Pons (tissue), 1 donor: ENCODE measurements at regions not wholly inside any gene's neighbourhood (a gene's known extent, or its start where the extent isn't known, plus 50 kb on each side); places are given as distances from the start of the nearest gene placed in this dataset.
"Not testable (repeated sequence)": the region's sequence is repeated elsewhere in the genome, so short reads cannot be mapped to it uniquely, and the experiment has no call there.

Experiments
- DNase-seq: peaks from one replicate; pipeline ENCODE4 v3.0.0-alpha.2; 2016; ENCODE audit warnings: low spot score

- DNase-seq = no peak
Observed at GRCh38 chr12:93204896-93205295, 172.8 kb upstream of the NUDT4 start.

GRCh38 chr12:93205361-93205760, 172.4 kb upstream of the NUDT4 start:
- no peak for DNase-seq

GRCh38 chr12:93208011-93208410, 169.7 kb upstream of the NUDT4 start:
- DNase-seq = no peak

GRCh38 chr12:93214523-93215289, 163.0 kb upstream of the NUDT4 start:
- no peak for DNase-seq

- DNase-seq = no peak
Observed at GRCh38 chr12:93215290-93215678, 162.4 kb upstream of the NUDT4 start.

GRCh38 chr12:93219947-93220346, 157.8 kb upstream of the NUDT4 start:
- DNase-seq = no peak

- peak; percentile 93 for DNase-seq
Observed at GRCh38 chr12:93221841-93222240, 155.9 kb upstream of the NUDT4 start.

- DNase-seq = no peak
Observed at GRCh38 chr12:93223440-93224426, 154.0 kb upstream of the NUDT4 start.

GRCh38 chr12:93225094-93225493, 152.6 kb upstream of the NUDT4 start:
- no peak for DNase-seq

GRCh38 chr12:93226361-93226760, 151.4 kb upstream of the NUDT4 start:
- DNase-seq = no peak

- no peak for DNase-seq
Observed at GRCh38 chr12:93229494-93230325, 148.0 kb upstream of the NUDT4 start.

- no peak for DNase-seq
Observed at GRCh38 chr12:93230326-93230720, 147.4 kb upstream of the NUDT4 start.

- DNase-seq = no peak
Observed at GRCh38 chr12:93231938-93232337, 145.8 kb upstream of the NUDT4 start.

- DNase-seq = no peak
Observed at GRCh38 chr12:93234641-93235040, 143.1 kb upstream of the NUDT4 start.

GRCh38 chr12:93235881-93236280, 141.8 kb upstream of the NUDT4 start:
- no peak for DNase-seq

- no peak for DNase-seq
Observed at GRCh38 chr12:93237235-93237915, 140.3 kb upstream of the NUDT4 start.

GRCh38 chr12:93238512-93239262, 139.0 kb upstream of the NUDT4 start:
- not testable (repeated sequence) for DNase-seq

GRCh38 chr12:93239789-93240188, 137.9 kb upstream of the NUDT4 start:
- not testable (repeated sequence) for DNase-seq

GRCh38 chr12:93242154-93242972, 135.4 kb upstream of the NUDT4 start:
- DNase-seq = no peak

- DNase-seq = no peak
Observed at GRCh38 chr12:93243382-93243688, 134.4 kb upstream of the NUDT4 start.
